GM03348 (cell line): ENCODE measurements at regions not wholly inside any gene's neighbourhood (a gene's known extent, or its start where the extent isn't known, plus 50 kb on each side); places are given as distances from the start of the nearest gene placed in this dataset.

Experiments used
- DNase-seq: peaks from one replicate; pipeline ENCODE4 v3.0.0; 2012; ENCODE audit warnings: low spot score

DNA sequence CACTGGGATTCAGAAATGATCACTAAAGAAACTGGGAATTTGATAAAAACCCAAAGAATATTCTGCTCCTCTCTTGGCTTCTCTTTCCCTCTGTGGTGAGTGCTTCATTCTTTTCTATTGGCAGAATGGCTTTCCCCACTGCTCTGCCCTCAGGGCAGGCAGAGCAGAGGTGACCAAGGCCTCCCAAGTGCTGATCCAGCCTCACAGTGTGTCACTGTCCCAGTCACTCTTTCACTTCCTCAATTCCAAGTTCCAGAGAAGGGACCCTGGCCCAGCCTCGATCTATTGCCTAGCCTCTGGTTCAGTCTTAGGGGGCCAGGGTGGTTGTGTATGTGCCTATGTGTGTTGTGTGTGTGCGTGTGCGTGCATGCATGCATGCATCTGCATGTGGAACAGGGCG, 180.6 kb upstream of the TMTC4 start:
- no peak for DNase-seq

DNA sequence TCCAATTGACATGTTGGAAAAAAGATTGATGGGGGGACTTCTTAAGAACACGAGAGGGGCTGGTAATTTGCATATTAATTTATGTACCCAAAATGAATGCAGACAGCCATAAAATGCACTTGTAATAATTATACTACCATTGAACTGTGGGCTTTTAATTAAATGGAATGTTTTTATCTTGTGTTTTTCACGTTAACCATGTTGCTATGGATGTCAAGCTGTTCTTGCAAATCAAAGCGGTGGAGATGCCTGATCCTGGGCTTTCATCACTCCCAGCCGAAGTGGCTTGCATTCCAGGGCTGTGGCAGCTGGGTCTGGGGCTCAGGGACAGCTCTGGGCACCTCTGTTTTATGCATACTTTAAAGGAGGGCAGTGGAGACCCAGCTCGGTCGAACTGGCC, 179.4 kb upstream of the TMTC4 start:
- no peak for DNase-seq

GRCh38 chr13:100853434-100853833, 178.8 kb upstream of the TMTC4 start:
- no peak for DNase-seq

DNA sequence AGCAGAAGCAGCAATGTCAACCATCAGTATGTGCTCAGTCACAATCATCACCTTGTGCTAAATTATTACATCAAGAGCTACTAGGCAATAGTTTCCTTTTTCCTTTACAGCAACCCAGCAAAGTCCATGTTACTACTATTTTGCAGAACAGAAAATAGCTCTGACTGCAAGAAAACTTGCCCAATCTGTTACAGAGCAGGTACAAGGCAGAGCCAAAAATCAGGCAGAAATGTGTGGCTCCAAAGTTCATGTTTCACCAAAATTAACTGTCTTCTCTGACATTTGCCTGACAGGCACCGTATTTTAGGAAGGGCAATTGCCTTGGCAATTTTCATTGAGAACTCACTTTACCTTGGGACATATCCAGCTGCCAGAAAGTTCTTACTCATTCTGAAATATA, 177.6 kb upstream of the TMTC4 start:
- DNase-seq: no peak

- DNase-seq: no peak
Observed at GRCh38 chr13:100848304-100848703, 173.7 kb upstream of the TMTC4 start.

DNA sequence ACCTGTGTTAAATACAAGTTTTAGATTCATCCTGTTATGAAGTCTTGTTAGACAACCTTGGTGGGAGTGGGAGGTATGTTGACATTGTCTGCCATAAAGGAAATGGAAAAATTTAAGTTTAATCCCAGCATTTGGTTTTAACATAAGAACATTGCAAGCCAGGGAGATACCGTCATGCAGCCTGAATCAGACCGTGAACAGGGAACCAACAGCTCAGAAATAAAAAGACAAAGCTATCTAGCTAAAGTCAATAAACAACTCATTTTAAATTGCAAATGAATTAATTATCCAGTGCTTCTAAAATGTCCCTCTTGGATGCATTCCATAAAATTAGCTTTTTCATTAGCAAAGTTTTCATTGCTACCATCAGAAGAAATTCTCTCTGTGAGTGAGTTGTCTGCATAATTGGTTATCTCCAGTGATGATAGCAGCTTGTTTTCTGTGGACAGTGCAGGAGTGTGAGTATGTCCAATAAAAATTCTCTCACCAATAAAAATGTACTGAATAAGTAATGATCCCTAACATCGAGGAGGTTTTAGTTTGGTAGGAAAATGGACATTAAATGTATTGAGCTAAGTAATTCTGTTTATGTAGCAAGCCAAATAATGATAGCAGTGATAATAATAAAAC, 170.6 kb upstream of the TMTC4 start:
- no peak for DNase-seq

GRCh38 chr13:100842136-100842535, 167.5 kb upstream of the TMTC4 start:
- no peak for DNase-seq

DNA sequence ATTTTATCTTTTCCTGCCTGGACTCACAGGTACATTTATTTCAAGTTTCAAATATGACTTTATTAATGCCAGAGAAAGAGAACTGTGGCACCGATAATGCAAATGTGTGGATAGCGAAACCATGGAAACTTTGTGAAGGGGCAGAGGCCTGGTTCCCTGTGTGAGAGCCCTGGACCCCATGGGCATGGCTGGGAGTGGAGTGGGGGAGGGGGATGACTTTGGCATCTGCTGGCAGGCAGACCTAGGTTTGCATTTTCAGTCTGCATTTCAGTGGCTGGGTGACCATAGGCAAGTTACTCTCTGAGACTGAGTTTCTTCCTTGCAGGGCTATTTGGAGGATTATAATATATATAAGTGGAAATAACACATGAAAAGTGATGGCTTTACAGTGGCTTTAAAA, 163.8 kb upstream of the TMTC4 start:
- DNase-seq: no peak

- DNase-seq: no peak
Observed at GRCh38 chr13:100837631-100838030, 163.0 kb upstream of the TMTC4 start.

- no peak for DNase-seq
Observed at GRCh38 chr13:100836711-100837110, 162.1 kb upstream of the TMTC4 start.

GRCh38 chr13:100835695-100836094, 161.1 kb upstream of the TMTC4 start:
- DNase-seq: no peak

GRCh38 chr13:100833427-100833826, 158.8 kb upstream of the TMTC4 start:
- DNase-seq: no peak

GRCh38 chr13:100828226-100828625, 153.6 kb upstream of the TMTC4 start:
- no peak for DNase-seq

GRCh38 chr13:100827489-100828176, 153.0 kb upstream of the TMTC4 start:
- no peak for DNase-seq

GRCh38 chr13:100826441-100826840, 151.8 kb upstream of the TMTC4 start:
- DNase-seq: no peak

- DNase-seq: no peak
Observed at GRCh38 chr13:100825557-100825956, 151.0 kb upstream of the TMTC4 start.

- DNase-seq: no peak
Observed at GRCh38 chr13:100824366-100824765, 149.8 kb upstream of the TMTC4 start.

DNA sequence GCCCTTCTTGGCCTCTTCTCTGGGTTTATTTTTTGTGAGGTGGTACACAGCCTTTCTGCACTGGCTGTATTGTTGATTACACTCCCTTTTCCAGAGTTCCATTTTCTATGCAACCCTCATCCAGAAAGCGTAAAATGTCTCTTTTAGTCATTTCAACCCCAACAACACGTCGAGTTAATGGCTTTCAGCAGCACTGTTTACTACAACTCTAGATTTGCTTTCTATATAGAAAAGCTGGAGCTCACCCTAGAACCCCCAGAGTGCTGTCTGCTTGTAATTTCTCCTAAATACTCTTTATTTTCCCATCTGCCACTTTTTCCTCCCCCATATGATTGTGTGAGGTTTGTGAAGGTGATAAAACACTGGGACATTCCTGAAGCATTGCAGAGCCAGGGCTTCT, 148.9 kb upstream of the TMTC4 start:
- DNase-seq: no peak

- no peak for DNase-seq
Observed at GRCh38 chr13:100822871-100823443, 148.4 kb upstream of the TMTC4 start.

DNA sequence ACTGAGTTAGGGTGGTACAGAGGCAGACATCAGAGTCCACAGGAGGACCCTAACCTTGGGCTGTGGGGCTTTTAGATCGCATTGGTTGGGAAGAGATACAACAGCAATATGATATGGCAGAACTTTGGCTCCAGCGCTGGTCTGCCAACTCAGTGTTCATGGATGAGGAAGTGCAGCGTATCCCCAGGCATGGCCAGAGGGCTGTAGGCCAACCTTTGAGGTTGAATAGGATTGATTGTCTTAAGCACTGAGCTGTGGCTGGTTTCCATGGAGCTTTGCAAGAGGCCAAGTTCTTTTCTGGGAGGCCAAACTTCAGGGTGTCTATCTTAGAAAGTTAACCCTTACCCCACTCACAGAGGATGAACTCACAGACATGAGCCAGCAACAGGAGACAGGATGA, 144.1 kb upstream of the TMTC4 start:
- DNase-seq: no peak

DNA sequence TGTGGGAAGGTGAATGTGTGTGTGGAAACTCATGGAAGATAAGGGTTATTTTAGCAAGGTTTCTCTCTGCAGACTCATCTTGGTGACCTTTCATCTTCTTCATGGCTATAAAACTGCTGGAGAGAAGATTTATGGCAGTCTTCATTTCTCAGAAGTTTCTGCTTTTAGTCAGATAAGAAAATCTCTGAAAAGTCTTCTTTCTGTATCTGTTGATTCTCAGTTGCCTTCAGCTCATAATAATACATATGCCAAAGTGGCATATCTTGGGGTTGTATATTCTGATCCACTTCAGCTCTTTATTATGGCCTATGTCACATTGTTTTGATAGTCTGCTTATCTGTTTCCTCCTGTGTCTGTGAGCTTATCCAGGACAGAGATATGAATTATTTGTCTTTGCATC, 143.3 kb upstream of the TMTC4 start:
- no peak for DNase-seq

DNA sequence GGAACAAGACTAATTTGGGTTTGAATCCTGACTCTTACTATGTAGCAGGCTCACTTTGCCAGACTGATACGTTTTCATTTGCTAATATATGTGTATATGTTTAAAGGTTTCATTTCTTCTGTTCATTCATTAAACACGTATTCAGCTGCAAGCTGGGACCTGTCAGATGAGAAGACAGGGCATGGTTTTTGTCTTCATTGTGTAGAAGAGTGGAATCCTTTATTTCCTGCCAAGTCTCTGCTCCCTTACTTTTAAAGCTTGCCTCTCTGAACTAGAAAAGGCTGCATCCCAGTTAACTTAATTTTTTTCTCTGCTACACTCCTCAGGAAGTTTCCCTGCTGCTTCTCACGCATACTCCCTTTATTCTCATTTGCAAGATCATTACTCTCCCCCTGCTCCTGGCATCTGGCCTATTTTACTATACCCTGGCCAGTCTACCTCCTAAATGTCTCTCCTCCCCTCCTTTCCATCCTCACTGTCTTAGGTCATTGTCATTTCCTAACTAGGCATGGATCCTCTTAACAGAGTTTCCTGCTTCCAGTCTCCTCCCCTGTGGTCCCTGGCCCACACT, 141.0 kb upstream of the TMTC4 start:
- DNase-seq: no peak

DNA sequence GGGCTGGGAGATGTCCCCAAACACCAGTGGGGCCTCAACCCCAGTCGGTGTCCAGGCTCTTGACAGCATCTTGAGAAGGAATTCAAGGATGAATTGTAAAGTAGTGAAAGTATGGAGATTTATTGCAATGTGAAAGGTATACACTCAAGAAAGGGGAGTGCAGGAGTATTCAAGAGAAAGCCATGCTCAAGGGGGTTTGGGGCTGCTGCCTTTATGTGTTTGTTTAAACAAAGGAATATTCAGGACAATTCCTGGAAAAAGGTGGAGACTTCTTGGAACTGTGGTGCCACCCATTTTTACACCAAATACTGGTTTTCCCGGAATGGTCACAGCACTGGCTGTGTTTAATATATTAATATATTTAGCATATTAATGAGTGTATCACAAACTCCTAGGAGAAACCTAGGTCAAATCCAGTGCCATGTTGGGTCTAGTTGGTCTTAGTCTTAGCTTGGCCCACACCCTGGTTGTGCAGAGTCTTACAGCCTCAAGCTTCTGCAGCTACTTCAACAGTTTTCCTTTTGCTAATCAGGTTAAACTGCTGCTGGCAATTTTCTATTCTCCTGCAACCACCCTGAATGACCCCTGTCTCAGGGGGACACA, 138.5 kb upstream of the TMTC4 start:
- DNase-seq: no peak
